ENCODE measurements at regions not wholly inside any gene's neighbourhood (a gene's known extent, or its start where the extent isn't known, plus 50 kb on each side); places are given as distances from the start of the nearest gene placed in this dataset.
"Not testable (repeated sequence)": the region's sequence is repeated elsewhere in the genome, so short reads cannot be mapped to it uniquely, and the experiment has no call there.

GRCh38 chr7:24127930-24128329 lies 156.1 kb upstream of the NPY start:
- DNase-seq (ENCODE audit: extremely low read depth in 1 of 2, low read depth in 1 of 2): no peak

GRCh38 chr7:24129597-24129996 lies 154.4 kb upstream of the NPY start:
- no peak for DNase-seq (ENCODE audit: extremely low read depth in 1 of 2, low read depth in 1 of 2)

DNA sequence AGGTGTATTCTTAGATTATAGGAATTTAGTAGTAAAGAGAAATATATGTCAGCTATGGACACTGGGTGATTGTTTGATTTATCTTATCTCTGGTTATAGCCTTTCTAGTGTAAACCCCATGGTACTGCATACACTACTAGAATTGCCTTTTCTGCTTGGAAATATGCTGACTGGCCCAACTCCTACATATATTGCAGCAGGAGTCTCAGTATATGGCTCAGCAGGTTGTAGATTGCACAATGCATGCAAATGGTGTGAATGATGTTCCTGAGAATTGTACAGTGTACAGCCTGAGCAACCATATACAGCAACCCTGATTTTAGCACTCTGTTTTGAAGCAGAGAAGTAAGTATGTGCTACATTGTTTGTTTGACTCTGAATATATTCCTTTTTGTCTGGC lies 153.4 kb upstream of the NPY start:
- DNase-seq (ENCODE audit: extremely low read depth in 1 of 2, low read depth in 1 of 2): no peak

- no peak for DNase-seq (ENCODE audit: extremely low read depth in 1 of 2, low read depth in 1 of 2)
Measured at GRCh38 chr7:24133691-24134090, 150.3 kb upstream of the NPY start.

GRCh38 chr7:24134535-24134934 lies 149.5 kb upstream of the NPY start:
- DNase-seq (ENCODE audit: extremely low read depth in 1 of 2, low read depth in 1 of 2): no peak

DNA sequence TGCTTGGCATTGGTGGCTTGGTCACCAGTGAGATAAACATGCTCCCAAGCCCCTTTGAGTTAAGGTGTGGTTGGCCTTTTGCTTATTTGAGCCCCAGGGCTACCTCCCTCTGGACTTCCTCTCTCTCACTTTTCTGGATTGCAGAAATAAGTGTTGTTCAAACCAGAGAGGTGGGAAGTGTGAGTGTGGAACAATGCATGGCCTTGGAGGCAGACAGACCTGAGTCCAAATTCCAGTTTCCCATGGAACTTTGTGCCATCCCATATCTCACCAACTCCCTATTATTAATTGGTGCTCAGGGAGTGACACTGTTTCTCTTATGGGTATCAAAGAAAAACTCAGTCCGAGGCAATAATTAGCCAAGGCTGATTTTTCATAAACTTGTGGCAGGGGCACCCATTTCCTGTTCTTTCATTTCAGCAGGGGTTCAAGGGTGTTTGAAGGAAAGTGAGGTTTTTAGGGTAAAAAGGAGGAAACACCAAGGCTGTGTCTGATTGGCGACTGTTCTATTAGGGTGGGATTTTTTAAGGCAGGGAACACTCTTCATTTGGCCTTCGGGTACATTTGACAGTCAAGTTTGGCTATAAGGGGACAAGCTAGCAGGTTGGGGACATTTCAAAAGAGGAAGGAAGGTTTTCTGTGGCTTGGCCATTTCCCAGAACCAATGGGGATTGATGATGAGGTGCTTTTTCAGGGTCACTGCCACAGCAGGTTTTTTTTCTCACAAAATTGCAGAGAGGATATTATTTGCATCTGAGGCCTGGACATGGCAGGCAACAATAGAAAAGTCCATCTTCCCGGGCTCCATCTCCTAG lies 148.8 kb upstream of the NPY start:
- no peak for DNase-seq (ENCODE audit: extremely low read depth in 1 of 2, low read depth in 1 of 2)

- no peak for DNase-seq (ENCODE audit: extremely low read depth in 1 of 2, low read depth in 1 of 2)
Measured at GRCh38 chr7:24137338-24137737, 146.7 kb upstream of the NPY start.

- no peak for DNase-seq (ENCODE audit: extremely low read depth in 1 of 2, low read depth in 1 of 2)
Measured at GRCh38 chr7:24138343-24138742, 145.6 kb upstream of the NPY start.

DNA sequence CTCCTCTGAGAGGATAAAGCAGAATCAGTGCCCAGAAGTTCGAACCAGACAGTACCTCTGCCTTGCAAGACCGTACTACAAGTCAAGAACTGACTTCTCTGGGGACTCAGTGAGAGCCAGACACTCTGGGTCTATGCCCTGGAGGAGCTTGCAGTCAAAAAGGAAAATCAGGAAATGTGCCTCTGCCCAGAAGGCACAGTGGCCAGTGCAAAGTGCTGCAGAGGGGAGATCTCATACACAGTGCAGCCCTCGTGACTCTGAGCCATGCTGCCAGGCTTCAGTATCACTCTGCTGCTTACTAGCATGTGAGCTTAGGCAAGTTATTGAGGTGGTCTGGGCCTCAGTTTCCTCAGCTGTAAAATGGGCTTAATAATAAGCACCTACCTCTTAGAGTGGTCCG lies 144.0 kb upstream of the NPY start:
- DNase-seq (ENCODE audit: extremely low read depth in 1 of 2, low read depth in 1 of 2): no peak

GRCh38 chr7:24141874-24142509 lies 142.0 kb upstream of the NPY start:
- no peak for DNase-seq (ENCODE audit: extremely low read depth in 1 of 2, low read depth in 1 of 2)

DNA sequence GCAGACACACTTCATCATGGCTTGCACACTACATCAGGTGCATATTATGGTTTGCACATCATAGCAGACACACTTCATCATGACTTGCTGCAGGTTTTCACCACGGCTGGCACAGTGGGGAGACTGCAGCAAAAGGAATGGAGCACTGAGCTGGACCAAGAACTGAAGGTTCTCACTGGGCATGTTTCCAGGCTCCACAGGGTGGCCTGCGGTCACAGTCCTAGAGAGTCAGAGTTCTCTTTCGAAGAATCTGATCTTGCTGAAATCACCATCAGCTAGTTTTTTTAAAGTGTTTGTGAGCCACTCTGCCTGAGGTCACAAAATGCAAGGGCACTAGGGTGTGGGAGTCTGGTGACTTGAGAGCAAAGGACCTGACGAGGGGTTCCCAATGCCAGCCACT lies 140.4 kb upstream of the NPY start:
- DNase-seq (ENCODE audit: extremely low read depth in 1 of 2, low read depth in 1 of 2): no peak

GRCh38 chr7:24151944-24152343 lies 132.0 kb upstream of the NPY start:
- DNase-seq (ENCODE audit: extremely low read depth in 1 of 2, low read depth in 1 of 2): no peak

DNA sequence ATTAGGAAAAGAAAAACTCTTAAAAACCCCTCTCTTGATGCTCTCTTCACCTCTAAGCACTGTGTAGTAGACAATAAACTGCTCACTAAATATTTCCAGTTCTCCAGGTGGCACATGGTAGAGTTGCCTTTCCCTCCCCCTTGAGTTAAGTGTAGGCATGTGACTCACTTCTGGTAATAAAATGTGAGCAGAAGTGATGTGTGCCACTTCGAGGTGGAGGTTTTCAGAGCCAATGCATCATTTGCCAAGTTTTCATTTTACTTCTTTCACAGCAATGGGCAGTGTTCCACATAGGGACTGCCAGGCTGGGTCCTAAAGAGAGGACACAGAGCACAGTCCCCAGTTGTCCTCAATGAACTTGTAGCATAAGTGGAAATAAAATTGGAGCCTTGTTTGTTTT lies 131.6 kb upstream of the NPY start:
- DNase-seq (ENCODE audit: extremely low read depth in 1 of 2, low read depth in 1 of 2): no peak

DNA sequence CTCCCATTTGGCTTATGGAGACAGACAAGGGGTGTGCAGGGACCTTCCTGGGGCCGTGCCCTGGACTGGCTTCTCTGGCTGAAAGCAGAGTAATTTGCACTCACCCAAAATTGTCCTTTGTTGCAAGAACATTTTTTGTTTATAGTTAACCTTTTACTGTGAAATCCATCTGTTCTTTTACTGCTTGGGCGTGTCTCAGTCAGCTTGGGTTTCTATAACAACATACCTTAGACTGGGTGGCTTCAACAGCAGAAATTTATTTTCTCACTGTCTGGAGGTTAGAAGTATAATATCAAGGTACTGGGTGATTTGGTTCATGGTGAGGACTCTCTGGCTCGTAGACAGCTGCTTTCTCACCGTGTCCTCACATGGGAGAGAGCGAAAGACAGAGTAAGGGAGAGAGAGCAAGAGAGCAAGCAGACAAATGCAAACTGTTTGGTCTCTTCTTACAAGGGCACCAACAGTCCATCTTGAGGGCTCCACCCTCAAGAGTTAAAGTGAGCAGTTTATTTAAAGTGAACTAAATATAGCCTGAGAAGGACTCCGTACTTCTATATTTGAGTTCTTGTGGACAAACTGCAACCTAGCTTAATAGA lies 131.0 kb upstream of the NPY start:
- no peak for DNase-seq (ENCODE audit: extremely low read depth in 1 of 2, low read depth in 1 of 2)

GRCh38 chr7:24157666-24158065 lies 126.3 kb upstream of the NPY start:
- DNase-seq (ENCODE audit: extremely low read depth in 1 of 2, low read depth in 1 of 2): no peak

DNA sequence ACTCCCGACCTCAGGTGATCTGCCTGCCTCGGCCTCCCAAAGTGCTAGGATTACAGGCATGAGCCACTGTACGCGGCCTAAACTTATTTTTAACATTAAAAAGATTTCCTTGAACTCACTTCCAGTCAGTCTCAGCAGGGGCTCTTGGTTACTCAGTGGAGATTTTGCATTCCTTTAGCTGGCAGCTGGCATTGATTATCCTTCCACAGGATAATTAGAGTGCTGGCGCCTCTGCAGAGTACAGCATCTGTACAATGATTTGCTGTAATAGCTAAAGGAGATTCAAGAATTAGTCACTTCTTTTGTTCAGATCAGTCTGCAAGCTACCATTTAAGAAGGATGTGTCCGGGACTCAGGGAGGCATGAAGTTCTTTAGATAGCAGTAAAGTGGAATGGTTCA lies 125.0 kb upstream of the NPY start:
- no peak for DNase-seq (ENCODE audit: extremely low read depth in 1 of 2, low read depth in 1 of 2)

- DNase-seq (ENCODE audit: extremely low read depth in 1 of 2, low read depth in 1 of 2): no peak
Measured at GRCh38 chr7:24164401-24164800, 119.6 kb upstream of the NPY start.

- no peak for DNase-seq (ENCODE audit: extremely low read depth in 1 of 2, low read depth in 1 of 2)
Measured at GRCh38 chr7:24169077-24169624, 114.8 kb upstream of the NPY start.

GRCh38 chr7:24171951-24172350 lies 112.0 kb upstream of the NPY start:
- DNase-seq (ENCODE audit: extremely low read depth in 1 of 2, low read depth in 1 of 2): not testable (repeated sequence)

- DNase-seq (ENCODE audit: extremely low read depth in 1 of 2, low read depth in 1 of 2): no peak
Measured at GRCh38 chr7:24172856-24173255, 111.1 kb upstream of the NPY start.

- no peak for DNase-seq (ENCODE audit: extremely low read depth in 1 of 2, low read depth in 1 of 2)
Measured at GRCh38 chr7:24175603-24176002, 108.4 kb upstream of the NPY start.

Measured in stimulated activated CD8-positive, alpha-beta memory T cell treated with anti-CD3 and anti-CD28 coated beads, Interleukin-7, amount 100 ng/mL, for 48 hours (primary cell).